ENCODE measurements at regions not wholly inside any gene's neighbourhood (a gene's known extent, or its start where the extent isn't known, plus 50 kb on each side); places are given as distances from the start of the nearest gene placed in this dataset.

GRCh38 chr2:21599417-21599816 lies 475.6 kb downstream of the TDRD15 start:
- Mint-ChIP-seq H3K9me3 (peaks cover 2 to 19% (median 13%) of the 10 kb centered on the region in 7 donors), H3K4me3 (no peak overlapping the region), H3K36me3 (no peaks in the 10 kb centered on the region), H3K27me3 (no peaks in the 10 kb centered on the region), H3K27ac (no peak overlapping the region), H3K4me1 (no peaks in the 10 kb centered on the region)
- DNase-seq: no peak
- no peak for ATAC-seq (ENCODE audit: low read depth in 2 of 2)

GRCh38 chr2:21602789-21603188 lies 479.0 kb downstream of the TDRD15 start:
- Mint-ChIP-seq H3K4me1 (no peaks in the 10 kb centered on the region), H3K27ac (no peak overlapping the region), H3K4me3 (no peak overlapping the region), H3K36me3 (no peaks in the 10 kb centered on the region), H3K27me3 (no peaks in the 10 kb centered on the region), H3K9me3 (peaks cover 2 to 10% (median 4%) of the 10 kb centered on the region in 7 donors)
- ATAC-seq (ENCODE audit: low read depth in 2 of 2) (no peak), DNase-seq (no peak)

DNA sequence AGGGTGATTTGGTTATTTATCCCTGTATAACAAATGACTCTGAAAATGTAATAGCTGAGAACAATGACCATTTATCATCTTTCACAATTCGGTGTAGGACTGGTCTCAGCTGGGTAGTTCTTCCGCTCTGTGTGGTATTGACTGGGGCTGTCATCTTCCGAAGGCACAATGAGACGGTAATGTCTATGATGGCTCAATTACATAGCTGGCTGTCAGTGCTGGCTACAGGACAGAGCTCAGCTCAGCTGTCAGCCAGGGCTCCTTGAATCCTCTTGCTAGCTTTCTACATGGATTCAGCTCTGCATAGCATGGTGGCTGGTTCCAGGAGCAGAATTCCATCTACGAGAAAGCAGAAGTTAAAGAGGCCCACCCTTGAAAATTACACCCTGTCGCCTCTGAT lies 483.8 kb downstream of the TDRD15 start:
- H3K27ac Mint-ChIP-seq: peak overlapping the region in 1 of 6 donors; percentile 6
- H3K9me3 Mint-ChIP-seq: peaks cover 0 to 24% (median 11%) of the 10 kb centered on the region in 7 donors

GRCh38 chr2:21610304-21610703 lies 486.5 kb downstream of the TDRD15 start:
- H3K27me3 Mint-ChIP-seq: no peaks in the 10 kb centered on the region
- no peak overlapping the region for H3K27ac Mint-ChIP-seq
- no peaks in the 10 kb centered on the region for H3K36me3 Mint-ChIP-seq
- H3K9me3 Mint-ChIP-seq: peaks cover 4 to 39% (median 14%) of the 10 kb centered on the region in 7 donors
- no peaks in the 10 kb centered on the region for H3K4me1 Mint-ChIP-seq
- ATAC-seq (ENCODE audit: low read depth in 2 of 2) (no peak), DNase-seq (no peak)
- no peak overlapping the region for H3K4me3 Mint-ChIP-seq

More for the DNA sequence above, 483.8 kb downstream of the TDRD15 start:
- Mint-ChIP-seq H3K27me3 (no peaks in the 10 kb centered on the region), H3K4me3 (no peak overlapping the region), H3K36me3 (no peaks in the 10 kb centered on the region), H3K4me1 (no peaks in the 10 kb centered on the region)
- ATAC-seq (ENCODE audit: low read depth in 2 of 2) (no peak), DNase-seq (no peak)

- no peaks in the 10 kb centered on the region for H3K36me3 Mint-ChIP-seq
- no peaks in the 10 kb centered on the region for H3K27me3 Mint-ChIP-seq
- no peak overlapping the region for H3K27ac Mint-ChIP-seq
- no peak overlapping the region for H3K4me3 Mint-ChIP-seq
- DNase-seq (no peak), ATAC-seq (ENCODE audit: low read depth in 2 of 2) (no peak)
- peaks cover 0 to 24% (median 5%) of the 10 kb centered on the region in 7 donors for H3K9me3 Mint-ChIP-seq
- H3K4me1 Mint-ChIP-seq: no peaks in the 10 kb centered on the region
These were observed 494.2 kb downstream of the TDRD15 start for GRCh38 chr2:21617885-21618434.

DNA sequence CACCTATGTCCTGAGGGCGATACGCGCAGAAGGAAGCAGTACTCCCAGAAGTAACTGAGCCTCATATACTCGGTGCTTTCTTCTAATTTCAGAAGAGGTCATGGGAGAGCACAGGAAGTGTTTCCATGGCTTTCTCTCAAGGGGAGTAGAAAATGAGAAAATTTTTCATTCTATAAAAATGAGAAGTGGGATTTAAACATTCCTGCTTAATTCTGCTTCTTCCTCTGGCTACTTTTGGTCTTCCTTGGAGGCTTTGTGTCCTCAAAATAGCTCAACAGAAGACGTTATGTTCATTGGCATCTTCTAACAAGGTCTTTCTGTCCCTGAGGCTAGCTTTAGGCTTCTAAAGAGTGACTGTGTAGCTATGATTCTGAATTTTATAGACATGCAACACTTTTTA lies 497.0 kb downstream of the TDRD15 start:
- H3K27ac Mint-ChIP-seq: no peak overlapping the region
- H3K36me3 Mint-ChIP-seq: no peaks in the 10 kb centered on the region
- H3K4me1 Mint-ChIP-seq: no peaks in the 10 kb centered on the region

DNA sequence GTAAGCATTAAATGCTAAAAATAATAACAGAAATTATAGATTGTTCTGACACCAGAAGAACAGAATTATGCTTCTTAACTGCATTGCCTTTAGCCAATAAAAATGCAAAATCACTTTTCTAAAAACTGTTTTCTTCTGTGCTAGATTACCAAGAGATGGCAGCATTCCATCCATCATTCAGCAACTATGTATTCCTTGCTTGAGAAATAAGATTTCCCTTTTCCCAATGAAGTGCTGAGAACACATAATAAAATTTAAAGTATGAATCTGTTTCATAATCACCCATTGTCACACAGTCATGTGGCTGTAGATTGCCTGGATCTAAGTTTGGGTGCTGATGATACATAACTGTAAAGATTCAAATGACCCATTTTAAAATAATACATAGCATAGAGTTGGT lies 504.2 kb downstream of the TDRD15 start:
- no peak overlapping the region for H3K4me3 Mint-ChIP-seq
- no peaks in the 10 kb centered on the region for H3K36me3 Mint-ChIP-seq
- no peaks in the 10 kb centered on the region for H3K4me1 Mint-ChIP-seq
- ATAC-seq (ENCODE audit: low read depth in 2 of 2): no peak
- peaks cover 0 to 2% (median 0%) of the 10 kb centered on the region in 3 donors for H3K27me3 Mint-ChIP-seq
- DNase-seq: no peak
- H3K27ac Mint-ChIP-seq: no peak overlapping the region
- H3K9me3 Mint-ChIP-seq: peaks cover 0 to 4% (median 2%) of the 10 kb centered on the region in 7 donors

More for the DNA sequence above, 497.0 kb downstream of the TDRD15 start:
- Mint-ChIP-seq H3K27me3 (no peaks in the 10 kb centered on the region), H3K4me3 (no peak overlapping the region), H3K9me3 (peaks cover 0 to 9% (median 0%) of the 10 kb centered on the region in 7 donors)
- DNase-seq (no peak), ATAC-seq (ENCODE audit: low read depth in 2 of 2) (no peak)

- Mint-ChIP-seq H3K27me3 (peaks cover 0 to 4% (median 0%) of the 10 kb centered on the region in 3 donors), H3K36me3 (no peaks in the 10 kb centered on the region), H3K4me1 (no peaks in the 10 kb centered on the region), H3K4me3 (no peak overlapping the region), H3K27ac (no peak overlapping the region), H3K9me3 (peaks cover 0 to 4% (median 0%) of the 10 kb centered on the region in 7 donors)
- DNase-seq (no peak), ATAC-seq (ENCODE audit: low read depth in 2 of 2) (no peak)
These were observed 509.2 kb downstream of the TDRD15 start for GRCh38 chr2:21633015-21633414.

DNA sequence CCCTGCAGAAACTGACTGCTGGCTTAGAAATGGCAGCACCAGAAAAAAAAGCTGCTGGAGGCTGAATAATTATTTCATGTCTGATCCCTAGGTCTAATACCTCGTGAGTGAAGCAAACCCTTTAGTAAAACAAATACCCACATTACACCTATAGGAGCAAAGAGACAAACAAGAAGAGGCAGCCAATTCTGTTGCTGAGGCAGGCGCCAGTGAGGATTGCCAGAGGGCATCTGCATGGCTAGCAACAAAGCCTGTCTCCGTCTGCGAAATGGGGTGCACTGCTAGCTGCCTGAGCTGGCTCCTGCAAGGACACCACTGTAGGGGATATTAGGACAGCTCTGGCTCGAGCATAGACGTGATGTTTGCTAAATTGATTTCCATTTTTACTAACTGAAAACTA lies 509.7 kb downstream of the TDRD15 start:
- H3K36me3 Mint-ChIP-seq: no peaks in the 10 kb centered on the region
- DNase-seq (no peak), ATAC-seq (ENCODE audit: low read depth in 2 of 2) (no peak)
- no peaks in the 10 kb centered on the region for H3K4me1 Mint-ChIP-seq
- no peak overlapping the region for H3K4me3 Mint-ChIP-seq
- H3K27ac Mint-ChIP-seq: no peak overlapping the region
- H3K9me3 Mint-ChIP-seq: peaks cover 0 to 1% (median 0%) of the 10 kb centered on the region in 7 donors
- H3K27me3 Mint-ChIP-seq: peaks cover 0 to 4% (median 0%) of the 10 kb centered on the region in 3 donors

DNA sequence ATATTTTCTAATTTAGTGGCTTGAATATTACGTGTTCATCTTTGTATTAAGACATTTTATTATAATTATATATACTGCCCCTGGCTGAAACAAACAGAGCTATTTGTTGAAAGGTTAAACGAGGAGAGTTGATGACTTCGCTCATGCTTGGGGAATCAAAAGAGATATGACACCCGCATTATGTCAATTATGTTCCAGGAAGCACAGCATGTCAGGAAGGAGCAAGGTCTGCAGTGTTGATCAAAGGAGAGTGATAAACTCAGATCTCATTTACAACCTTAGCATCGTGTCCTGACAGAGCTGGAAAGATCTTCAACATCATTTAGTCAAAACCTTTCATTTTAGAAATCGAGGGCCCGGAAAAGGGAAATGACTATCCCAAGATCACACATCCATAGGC lies 510.1 kb downstream of the TDRD15 start:
- no peak for DNase-seq
- H3K27ac Mint-ChIP-seq: no peak overlapping the region
- no peaks in the 10 kb centered on the region for H3K36me3 Mint-ChIP-seq
- ATAC-seq (ENCODE audit: low read depth in 2 of 2): no peak
- H3K4me1 Mint-ChIP-seq: no peaks in the 10 kb centered on the region
- H3K4me3 Mint-ChIP-seq: no peak overlapping the region
- peaks cover 0 to 4% (median 0%) of the 10 kb centered on the region in 3 donors for H3K27me3 Mint-ChIP-seq
- H3K9me3 Mint-ChIP-seq: peaks cover 0 to 1% (median 0%) of the 10 kb centered on the region in 7 donors

GRCh38 chr2:21640046-21640445 lies 516.3 kb downstream of the TDRD15 start:
- Mint-ChIP-seq H3K27me3 (no peaks in the 10 kb centered on the region), H3K4me3 (no peak overlapping the region), H3K9me3 (peaks cover 0 to 19% (median 4%) of the 10 kb centered on the region in 7 donors), H3K4me1 (no peaks in the 10 kb centered on the region), H3K36me3 (no peaks in the 10 kb centered on the region), H3K27ac (no peak overlapping the region)
- DNase-seq (no peak), ATAC-seq (ENCODE audit: low read depth in 2 of 2) (no peak)

DNA sequence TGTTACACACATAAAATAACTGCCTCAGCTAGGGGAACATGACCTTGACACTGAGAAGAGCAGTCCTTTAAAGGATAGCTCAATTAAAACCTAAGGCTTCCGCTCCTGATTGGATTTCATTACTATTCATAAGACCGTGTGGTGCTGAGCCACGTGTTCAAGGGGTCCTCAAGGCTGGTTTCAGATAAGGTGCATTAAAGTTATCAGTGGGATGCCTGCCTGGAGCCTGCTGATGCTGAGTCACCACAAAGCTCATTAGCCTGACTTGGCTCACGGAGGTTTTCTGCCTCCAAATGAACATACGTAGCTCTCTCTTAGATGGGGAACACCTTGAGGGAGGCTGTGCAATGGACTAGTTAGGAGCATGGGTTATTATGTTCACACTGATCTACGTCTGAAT lies 518.9 kb downstream of the TDRD15 start:
- no peak overlapping the region for H3K4me3 Mint-ChIP-seq

DNA sequence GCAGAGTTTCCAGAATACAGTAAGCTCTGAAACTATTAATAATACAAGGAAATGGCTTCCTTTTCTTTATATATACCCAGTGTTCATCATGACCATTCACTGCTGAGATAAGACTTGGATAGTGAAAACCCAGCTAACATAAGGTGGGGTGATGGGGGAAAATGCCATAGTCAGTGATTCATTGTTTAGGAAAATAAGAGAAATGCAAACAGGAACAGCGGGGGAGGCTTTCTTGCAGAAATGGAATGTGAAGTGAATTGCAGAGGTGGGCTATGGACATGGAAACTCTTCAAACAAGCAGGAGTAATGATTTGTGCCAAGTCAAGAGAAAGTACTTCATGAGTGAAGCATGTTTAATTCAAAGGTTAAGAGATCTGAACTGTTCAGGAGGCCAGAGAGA lies 519.4 kb downstream of the TDRD15 start:
- Mint-ChIP-seq H3K36me3 (no peaks in the 10 kb centered on the region), H3K4me3 (no peak overlapping the region), H3K9me3 (peaks cover 0 to 19% (median 4%) of the 10 kb centered on the region in 7 donors), H3K4me1 (no peaks in the 10 kb centered on the region), H3K27me3 (no peaks in the 10 kb centered on the region), H3K27ac (no peak overlapping the region)
- DNase-seq (no peak), ATAC-seq (ENCODE audit: low read depth in 2 of 2) (no peak)

More for the DNA sequence above, 518.9 kb downstream of the TDRD15 start:
- H3K27ac Mint-ChIP-seq: no peak overlapping the region
- H3K9me3 Mint-ChIP-seq: peaks cover 0 to 19% (median 4%) of the 10 kb centered on the region in 7 donors
- no peaks in the 10 kb centered on the region for H3K36me3 Mint-ChIP-seq
- no peaks in the 10 kb centered on the region for H3K4me1 Mint-ChIP-seq
- ATAC-seq (ENCODE audit: low read depth in 2 of 2) (no peak), DNase-seq (no peak)
- H3K27me3 Mint-ChIP-seq: no peaks in the 10 kb centered on the region

GRCh38 chr2:21644266-21644665 lies 520.5 kb downstream of the TDRD15 start:
- Mint-ChIP-seq H3K27ac (no peak overlapping the region), H3K9me3 (peaks cover 0 to 20% (median 5%) of the 10 kb centered on the region in 7 donors), H3K27me3 (no peaks in the 10 kb centered on the region), H3K4me3 (no peak overlapping the region), H3K36me3 (no peaks in the 10 kb centered on the region), H3K4me1 (no peaks in the 10 kb centered on the region)
- no peak for ATAC-seq (ENCODE audit: low read depth in 2 of 2)
- no peak for DNase-seq

- no peaks in the 10 kb centered on the region for H3K36me3 Mint-ChIP-seq
- H3K4me3 Mint-ChIP-seq: no peak overlapping the region
- no peak overlapping the region for H3K27ac Mint-ChIP-seq
- H3K4me1 Mint-ChIP-seq: no peaks in the 10 kb centered on the region
- no peaks in the 10 kb centered on the region for H3K27me3 Mint-ChIP-seq
- peaks cover 2 to 18% (median 5%) of the 10 kb centered on the region in 7 donors for H3K9me3 Mint-ChIP-seq
- DNase-seq: no peak
- no peak for ATAC-seq (ENCODE audit: low read depth in 2 of 2)
These were observed 522.6 kb downstream of the TDRD15 start for GRCh38 chr2:21646345-21646744.
